NCI-H1436 (cell line): ENCODE measurements at regions not wholly inside any gene's neighbourhood (a gene's known extent, or its start where the extent isn't known, plus 50 kb on each side); places are given as distances from the start of the nearest gene placed in this dataset.

Experiments
- DNase-seq: peaks from one replicate; lab custom pipeline; 2025; lab: John Stamatoyannopoulos, UW

DNA sequence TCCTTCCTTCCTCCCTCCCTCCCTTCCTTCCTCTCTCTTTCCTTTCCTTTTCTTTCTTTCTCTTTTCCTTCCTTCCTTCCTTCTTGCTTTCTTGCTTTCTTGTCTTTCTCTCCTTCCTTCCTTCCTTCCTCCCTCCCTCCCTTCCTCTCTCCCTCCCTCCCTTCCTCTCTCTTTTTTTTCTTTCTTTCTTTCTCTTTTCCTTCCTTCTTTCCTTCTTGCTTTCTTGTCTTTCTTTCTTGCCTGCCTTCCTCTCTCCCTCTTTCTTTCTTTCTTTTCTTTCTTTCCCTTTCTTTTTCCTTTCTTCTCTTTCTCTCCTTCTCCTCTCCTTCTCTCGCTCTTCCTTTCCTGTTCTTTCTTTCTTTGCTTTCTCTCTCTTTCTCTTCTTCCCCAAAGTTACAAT is 728.4 kb upstream of the ADAMTS5 start:
- no peak for DNase-seq

DNA sequence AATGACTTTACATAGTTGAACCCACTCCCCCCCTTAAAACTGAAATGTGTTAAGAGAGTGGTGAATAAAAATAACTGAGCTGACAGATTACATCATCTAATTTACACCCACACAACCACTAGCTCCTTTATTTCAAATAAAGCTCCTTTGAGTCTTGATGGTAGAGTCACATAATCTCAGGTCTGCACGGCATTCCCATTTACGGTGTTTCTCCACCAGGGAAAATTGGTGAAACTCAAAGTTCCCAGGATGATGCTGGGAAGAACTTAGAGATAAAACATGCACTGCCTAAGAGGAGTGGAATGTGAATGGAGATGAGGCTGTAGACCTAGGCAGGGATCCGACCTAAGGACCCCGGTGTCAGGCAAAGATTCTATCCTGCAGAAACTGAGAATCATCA is 727.8 kb upstream of the ADAMTS5 start:
- no peak for DNase-seq

DNA sequence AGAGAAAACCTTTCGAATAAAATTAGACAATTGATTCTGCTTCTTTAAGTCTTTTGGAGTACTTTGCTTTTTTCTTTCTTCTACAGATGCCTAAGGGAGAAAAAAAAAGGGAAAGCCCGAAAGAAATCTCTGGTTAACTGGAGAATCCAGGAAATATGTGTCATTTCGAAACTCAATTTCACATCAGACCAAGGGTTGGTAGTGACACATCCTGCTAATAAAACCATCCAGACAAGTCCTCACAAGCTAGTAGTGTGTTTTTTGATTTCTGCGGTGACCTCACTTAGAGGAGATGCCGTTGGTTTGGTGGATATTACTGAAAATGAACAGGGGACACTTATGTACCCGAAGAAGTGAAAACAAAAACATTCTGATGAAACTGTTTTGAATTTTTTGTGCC is 726.5 kb upstream of the ADAMTS5 start:
- DNase-seq = no peak

DNA sequence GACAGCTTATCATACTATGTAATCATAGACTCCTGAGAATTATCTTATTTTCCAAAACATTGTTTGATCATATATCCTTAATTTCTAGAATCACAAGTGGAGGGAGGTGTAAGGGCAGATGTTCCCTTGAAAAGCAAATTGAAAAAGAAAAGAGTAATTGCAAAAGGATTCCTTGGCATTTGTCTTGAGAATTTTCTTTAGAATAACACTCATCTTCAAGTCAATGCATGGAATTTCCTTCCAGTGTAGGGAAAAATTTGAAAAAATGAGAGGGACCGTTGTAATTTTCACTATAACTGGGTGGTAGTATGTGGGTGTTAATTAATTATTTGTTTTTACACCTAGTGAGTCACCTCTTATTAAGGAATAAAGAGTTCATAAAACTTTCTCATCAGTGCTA is 724.6 kb upstream of the ADAMTS5 start:
- DNase-seq = no peak

DNA sequence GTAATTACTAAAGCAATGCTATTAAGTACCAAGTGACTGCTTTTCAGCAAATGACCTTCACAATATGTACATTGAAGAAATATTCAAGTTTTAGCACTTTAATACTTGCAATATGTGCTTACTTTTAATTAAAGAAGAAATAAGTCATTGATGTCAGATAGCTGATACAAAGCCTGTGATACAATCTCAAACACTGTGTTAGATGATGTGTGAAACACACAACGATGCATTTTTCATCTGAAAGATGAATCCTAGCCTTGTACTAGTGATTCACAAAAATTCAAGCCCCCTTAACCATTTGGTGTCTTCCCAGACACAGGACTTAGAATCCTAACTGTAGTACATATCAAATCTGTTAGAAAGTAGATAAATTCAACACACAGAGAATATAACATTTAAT is 724.1 kb upstream of the ADAMTS5 start:
- no peak for DNase-seq

DNA sequence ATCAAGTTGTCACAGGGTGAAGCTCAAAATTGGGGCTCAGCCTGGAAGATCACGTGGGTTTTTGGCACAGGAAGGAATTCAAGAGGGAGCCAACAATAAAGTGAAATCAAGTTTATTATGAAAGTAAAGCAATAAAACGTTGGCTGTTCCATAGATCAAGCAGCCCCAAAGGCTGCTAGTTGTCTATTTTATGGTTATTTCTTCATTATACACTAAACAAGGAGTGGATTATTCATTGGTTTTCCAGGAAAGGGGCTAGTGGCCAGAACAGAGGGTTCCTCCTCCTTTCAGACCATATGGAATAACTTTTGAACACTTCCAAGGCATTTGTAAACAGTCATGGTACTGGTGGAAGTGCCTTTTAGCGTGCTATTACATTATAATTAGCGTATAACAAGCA is 723.5 kb upstream of the ADAMTS5 start:
- DNase-seq = no peak

DNA sequence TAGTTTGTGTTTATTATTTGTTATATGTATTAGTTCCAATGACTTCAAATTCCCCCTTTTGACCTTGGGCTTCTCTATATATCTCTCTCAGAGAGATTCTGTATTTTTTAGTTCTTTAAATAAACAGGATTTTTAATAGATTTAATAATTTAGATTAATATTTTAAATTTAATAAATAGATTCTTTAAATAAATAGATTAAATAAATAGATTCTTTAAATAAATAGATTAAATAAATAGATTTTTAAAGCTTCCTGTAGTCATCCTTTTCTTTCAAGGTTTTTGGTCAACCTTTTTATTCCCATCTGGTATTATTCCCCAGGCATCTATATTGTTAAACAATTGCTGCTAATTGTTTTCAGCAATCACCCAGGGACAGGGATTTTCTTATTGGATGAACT is 721.9 kb upstream of the ADAMTS5 start:
- DNase-seq = no peak

DNA sequence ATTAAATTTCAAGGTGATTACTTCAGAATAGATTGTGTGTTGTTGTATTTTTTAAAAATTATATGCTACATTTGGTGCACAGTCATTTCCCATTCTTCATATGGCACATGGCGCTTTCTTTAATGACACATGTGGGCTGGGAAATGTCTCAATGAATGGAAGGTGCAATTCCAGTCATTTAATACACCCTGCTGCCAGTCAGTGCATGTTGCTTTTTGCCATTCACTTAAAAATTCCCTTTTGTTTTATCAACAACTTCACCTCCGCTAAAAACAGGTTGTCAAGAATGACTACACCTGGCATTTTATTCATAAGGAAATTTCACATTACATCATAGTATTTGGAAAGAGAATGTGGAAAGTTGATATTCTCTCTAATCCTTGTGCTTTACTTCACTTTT is 716.4 kb upstream of the ADAMTS5 start:
- no peak for DNase-seq

DNA sequence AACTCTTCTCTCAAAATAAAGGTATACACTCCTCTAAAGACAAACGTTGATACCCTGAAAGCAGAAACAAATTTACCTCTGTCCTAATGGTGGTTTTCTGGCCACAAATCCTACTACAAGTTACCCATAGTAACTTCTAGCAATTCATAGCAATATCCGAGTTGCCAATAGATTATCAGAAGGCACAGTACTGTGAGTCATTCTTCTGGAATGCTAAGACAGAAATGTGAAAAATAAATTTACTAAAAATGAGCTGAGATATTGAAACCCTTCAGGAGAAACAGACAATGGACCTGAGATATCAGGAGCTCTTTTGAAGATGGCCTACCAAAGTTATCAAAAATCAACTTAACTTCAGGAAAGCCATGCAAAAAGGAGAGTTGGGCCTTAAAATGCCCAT is 715.0 kb upstream of the ADAMTS5 start:
- no peak for DNase-seq

DNA sequence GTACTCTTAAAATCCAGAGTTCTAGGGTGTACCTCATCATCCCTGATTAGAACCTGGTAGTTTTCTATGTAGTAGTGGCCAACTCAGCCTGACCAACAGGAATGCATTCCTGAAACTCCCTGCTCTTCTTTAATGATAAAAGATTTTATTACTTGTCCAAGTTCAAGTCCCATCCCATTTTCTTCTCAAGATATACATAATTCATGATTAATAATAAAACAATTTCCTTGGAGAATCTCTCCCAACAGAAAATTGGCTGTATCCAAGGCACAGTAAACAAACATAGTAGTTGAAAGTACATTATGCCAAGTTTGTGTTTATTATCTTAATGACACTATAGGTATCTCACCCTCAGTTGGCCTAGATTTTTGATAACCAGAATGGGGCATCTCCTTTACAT is 714.1 kb upstream of the ADAMTS5 start:
- DNase-seq = no peak

DNA sequence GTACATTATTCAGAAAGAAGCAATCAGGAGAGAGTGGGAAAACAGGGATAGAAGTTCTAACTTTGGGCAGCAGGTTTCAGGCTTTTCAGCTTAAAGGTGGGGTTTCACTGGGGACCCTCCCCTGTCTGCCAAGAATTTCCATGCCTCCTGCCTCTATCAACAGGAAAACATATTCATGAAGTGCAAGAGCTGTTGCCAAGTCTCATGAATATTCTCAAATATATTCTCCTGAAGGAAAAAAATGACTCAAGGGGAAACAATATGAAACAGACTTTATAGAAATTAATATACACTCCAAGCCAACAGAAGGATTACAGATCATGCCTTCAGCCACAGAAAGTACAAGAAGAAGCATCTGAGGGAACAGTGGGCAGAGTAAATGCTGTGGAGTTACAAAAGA is 713.3 kb upstream of the ADAMTS5 start:
- DNase-seq = no peak

DNA sequence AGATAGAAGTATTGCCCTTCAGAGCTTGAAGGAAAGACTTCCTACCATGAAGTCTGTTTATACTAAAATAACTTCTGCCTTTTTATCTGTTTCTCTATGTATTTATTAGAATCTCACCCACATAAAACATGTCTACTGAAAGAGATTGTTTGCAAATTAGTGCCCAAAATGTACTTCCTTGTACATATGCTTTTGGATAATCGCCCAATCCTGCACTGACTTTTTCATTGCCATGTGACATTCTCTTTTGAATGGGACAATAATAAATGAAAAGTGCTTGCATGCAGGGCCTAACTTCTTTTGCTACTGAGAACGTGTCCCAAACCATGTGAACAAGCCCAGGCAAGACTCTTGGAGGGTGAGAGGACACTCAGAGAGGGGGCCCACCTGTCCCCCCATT is 711.6 kb upstream of the ADAMTS5 start:
- no peak for DNase-seq

DNA sequence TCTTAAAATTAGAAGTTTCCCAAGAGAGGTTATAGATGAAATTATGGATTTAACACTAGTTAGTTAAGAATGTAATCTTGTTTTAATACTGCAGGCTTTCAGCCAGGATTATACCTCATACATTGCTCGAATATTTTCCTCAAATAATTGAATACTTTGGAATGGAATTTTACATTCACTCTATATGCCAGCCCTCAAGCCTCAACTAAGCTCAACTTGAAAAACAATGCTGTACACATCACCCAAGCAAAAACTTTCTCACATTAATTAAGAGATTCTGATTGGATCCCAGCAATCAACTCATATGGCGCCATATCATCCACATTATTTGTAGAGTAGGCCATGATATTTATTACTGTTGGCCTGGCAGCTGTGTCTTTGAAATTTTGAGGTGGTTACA is 710.7 kb upstream of the ADAMTS5 start:
- no peak for DNase-seq

DNA sequence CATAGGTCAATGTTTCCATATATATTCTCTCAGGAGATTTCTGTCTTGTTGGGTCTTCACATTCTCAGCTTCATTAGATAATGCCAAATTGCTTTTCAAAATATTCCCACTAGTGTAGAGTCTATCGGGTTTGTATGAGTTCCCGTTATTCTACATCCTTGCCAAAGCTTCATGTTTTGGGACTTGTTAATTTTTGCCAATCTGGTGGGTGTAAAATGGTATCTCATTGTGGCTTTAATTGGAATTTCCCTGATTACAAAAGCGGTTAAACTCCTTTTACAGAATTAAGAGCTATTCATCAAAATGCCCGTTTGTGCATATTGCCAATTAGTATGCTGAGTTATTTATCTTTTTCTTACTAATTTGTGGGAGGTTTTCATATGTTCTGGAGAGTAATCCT is 708.4 kb upstream of the ADAMTS5 start:
- DNase-seq = no peak

DNA sequence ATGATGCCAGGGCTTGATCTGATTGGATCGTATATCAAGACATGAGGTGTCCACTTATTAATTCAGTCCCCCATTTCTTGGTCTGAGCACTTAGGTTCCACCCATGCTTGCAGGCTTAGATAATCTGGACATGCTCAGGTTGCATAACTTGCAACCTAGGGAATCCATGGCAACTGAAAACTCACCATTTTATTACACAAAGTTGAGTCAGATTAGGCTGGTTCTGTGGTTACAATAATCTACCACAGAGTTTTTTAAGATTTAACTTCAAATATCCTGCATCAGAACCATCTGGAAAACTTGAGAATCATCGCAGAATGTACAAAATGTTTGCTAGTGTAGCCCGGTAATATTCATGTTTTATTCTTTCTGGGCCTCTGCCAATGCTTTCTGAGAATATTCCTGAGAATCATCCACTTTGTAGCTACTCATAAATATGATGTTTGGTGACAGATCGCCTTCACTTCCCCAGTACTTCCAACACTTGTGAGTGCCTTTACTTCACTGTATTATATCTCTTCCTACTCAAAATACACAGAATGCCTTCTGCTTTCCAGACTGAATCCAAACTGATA is 707.2 kb upstream of the ADAMTS5 start:
- DNase-seq = no peak

DNA sequence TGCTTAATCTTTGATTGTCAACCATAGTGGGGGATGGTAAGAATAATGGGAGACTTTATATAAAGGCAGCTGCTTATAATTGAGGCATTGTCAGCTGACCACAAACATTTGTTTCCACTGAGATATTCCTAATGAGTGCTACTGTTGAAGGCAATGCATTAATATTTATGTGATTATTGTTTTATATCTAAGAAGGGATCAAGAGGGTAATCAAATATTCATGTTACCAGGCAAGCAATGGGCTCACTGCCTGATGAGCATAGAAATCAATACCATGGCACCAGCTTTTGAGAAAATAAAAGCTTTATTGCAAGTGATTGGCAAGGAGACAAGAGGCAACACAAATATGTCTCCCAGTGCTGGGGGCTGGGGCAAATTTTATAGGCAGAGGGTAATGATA is 706.7 kb upstream of the ADAMTS5 start:
- no peak for DNase-seq

DNA sequence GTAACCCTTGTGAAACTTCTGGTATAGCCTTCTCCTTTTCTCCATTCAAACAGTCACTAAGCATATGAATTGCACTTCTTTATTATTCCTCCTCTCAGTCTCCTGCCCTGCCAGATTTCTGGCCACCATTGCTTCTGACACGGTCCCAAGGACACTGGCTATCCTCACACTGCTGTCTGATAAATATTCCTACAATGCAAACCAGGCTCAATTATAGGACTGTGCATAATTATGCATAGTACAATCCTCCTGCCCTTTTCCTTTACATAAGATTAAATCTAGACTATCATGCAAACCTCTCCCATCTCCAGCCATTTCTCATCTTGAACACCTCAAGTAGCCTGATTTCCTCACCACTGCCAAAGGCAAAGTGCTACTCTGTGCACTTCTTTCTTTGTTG is 704.3 kb upstream of the ADAMTS5 start:
- no peak for DNase-seq

DNA sequence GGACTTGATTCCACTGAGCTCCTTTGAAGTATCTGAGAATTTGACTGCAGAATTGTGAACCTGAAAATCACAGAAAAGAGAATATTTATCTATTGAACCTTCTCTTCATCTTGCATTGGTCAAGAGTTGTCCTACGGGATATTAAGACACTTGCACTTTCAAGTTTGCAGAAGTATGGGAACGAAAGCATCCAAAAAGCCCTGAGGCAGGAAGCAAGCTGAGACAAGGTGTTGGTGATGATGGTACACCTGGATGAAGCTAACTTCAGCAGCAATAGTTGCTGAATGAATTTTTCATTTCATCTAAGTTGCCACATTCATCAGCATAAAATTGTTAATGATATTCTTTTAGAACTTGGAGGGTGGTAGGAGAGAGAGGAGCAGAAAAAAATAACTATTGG is 686.6 kb upstream of the ADAMTS5 start:
- no peak for DNase-seq

DNA sequence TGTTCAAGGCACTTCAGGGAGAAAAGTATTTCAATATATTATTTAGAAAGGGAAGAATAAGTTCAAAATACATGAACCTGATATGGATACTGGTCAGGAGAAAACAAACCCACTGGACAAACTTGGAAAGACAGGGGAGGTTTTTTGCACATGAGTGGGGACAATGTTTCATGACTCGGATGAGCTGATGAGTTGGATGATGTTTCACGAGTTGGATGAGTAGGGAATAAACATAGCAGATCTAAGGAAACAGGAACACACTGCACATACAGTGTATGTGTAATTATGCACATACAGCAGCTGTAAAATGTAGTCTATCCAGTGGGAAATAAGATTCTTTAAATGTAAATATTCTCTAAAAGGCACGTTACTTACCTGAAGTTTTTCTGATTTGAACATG is 682.9 kb upstream of the ADAMTS5 start:
- no peak for DNase-seq

DNA sequence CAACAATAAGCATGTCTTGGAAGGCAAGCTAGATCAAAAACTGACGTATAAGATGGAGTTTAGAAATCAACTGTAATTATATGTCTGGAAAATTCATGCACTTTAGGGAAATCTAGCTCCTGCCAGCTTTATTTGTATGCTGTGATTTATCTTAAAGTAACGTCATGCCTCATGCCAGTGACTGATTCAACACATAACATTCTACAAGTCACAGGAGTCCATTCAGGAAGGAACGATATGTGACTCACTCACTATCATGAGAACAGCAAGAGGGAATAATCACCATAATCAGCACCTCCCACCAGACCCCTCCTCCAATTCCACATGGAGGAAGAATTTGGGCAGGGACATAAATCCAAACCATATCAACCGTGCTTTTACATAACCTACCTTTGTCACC is 682.4 kb upstream of the ADAMTS5 start:
- no peak for DNase-seq

DNA sequence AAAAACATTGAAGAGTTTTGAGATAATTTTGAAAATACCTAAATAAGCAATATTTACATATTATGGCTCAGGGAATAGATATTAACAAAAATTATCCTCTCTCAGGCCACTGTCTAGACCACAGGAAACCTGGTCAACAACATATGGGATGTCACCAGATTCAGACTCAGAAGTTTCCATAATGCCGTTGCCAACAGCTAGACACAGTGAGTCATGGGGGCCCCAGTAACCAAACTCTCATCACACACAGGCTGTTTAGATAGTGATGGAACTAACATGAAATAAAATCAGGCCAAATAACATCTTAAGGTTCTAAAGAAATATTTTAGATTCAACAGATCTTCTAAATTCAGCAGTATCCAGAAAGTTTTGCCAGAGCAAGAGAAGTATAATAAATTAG is 681.7 kb upstream of the ADAMTS5 start:
- DNase-seq = no peak

DNA sequence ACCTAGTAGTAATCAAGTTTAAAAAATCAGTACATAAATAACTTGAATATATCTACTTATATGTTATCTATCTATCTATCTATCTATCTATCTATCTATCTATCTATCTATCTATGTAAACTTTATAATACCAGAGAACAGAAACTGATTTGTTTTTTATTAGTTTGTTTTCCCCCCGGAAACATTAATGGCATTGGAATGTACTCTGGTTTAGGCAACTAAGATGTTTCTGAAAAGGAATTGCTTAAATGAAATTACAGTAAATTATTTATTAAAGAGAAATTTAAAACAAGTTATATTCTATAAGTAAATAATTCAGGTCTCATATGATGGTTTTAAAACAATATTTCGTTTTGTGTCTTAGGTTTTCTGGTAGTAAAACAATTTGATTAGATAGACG is 681.0 kb upstream of the ADAMTS5 start:
- no peak for DNase-seq

DNA sequence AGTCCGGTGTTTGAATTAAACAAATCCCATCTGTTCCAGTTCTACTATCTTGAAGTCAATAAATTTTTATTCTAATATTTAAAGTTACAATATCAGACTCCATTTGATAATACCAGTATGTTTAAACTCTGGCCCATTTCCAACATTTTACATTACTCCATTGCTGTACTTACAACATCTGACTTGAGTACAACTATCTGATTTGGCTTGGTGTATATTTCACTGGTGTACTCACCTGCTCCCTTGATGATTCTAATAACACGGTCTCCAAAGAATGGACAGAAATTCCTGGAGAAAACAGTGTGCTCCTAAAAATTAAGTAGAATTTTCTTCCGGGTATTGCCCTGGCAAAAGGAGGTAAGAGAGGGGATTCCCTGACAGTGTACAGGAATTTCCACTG is 680.5 kb upstream of the ADAMTS5 start:
- DNase-seq = no peak

DNA sequence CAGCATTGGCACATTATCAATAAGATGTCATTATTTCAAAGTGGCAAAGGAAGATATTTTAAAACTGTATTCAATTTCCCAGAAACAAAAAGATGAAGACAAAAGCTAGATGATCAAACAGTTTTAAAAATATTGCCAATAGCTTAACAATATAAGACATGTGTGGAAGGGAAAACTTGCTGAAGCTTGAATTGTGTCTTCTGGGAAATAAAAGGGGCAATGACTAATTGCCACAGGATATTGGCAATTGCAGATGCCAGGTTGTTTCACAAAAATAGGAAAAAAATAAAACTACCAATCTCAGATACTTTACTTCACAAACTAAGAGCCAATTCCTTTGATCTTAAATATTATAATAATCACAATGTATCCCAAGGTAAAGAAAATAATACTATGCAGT is 679.8 kb upstream of the ADAMTS5 start:
- no peak for DNase-seq

DNA sequence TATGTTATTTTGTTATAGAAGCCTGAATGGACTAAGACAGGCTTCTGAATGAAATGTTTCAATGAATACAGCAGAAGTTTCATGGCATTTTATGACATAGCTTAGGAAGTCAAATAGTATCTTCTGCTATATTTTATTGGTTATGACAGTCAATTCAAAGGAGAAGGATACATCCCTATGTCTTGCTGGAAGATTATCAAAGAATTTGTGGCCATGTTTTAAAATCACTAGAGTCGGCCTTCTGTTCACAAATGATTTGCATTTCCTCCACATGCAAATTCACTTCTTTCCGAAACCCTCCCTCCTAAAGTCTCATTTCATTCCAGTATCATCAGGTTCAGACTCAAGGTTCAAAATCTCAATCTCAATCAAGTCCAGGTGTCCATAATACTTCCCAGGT is 679.2 kb upstream of the ADAMTS5 start:
- DNase-seq = no peak
